ENCODE measurements at regions not wholly inside any gene's neighbourhood (a gene's known extent, or its start where the extent isn't known, plus 50 kb on each side); places are given as distances from the start of the nearest gene placed in this dataset.
"Not testable (repeated sequence)": the region's sequence is repeated elsewhere in the genome, so short reads cannot be mapped to it uniquely, and the experiment has no call there.

GRCh38 chr7:113292105-113292504 lies 173.8 kb upstream of the SMIM30 start:
- no peak for DNase-seq

- DNase-seq, result no peak
These were observed 172.7 kb upstream of the SMIM30 start for GRCh38 chr7:113291058-113291457.

GRCh38 chr7:113289140-113289740 lies 170.9 kb upstream of the SMIM30 start:
- no peak for DNase-seq

GRCh38 chr7:113285411-113285810 lies 167.1 kb upstream of the SMIM30 start:
- DNase-seq, result no peak

GRCh38 chr7:113283861-113284260 lies 165.5 kb upstream of the SMIM30 start:
- DNase-seq, result no peak

- DNase-seq, result no peak
These were observed 164.5 kb upstream of the SMIM30 start for GRCh38 chr7:113282875-113283274.

- no peak for DNase-seq
These were observed 162.9 kb upstream of the SMIM30 start for GRCh38 chr7:113281223-113281622.

- DNase-seq, result no peak
These were observed 160.9 kb upstream of the SMIM30 start for GRCh38 chr7:113279256-113279655.

GRCh38 chr7:113270790-113271189 lies 152.4 kb upstream of the SMIM30 start:
- no peak for DNase-seq

- not testable (repeated sequence) for DNase-seq
These were observed 151.2 kb upstream of the SMIM30 start for GRCh38 chr7:113269592-113269991.

- no peak for DNase-seq
These were observed 150.4 kb upstream of the SMIM30 start for GRCh38 chr7:113268757-113269156.

GRCh38 chr7:113267885-113268284 lies 149.5 kb upstream of the SMIM30 start:
- no peak for DNase-seq

- no peak for DNase-seq
These were observed 148.9 kb upstream of the SMIM30 start for GRCh38 chr7:113267271-113267670.

GRCh38 chr7:113263749-113264148 lies 145.4 kb upstream of the SMIM30 start:
- no peak for DNase-seq

- not testable (repeated sequence) for DNase-seq
These were observed 144.9 kb upstream of the SMIM30 start for GRCh38 chr7:113263215-113263742.

GRCh38 chr7:113256883-113257531 lies 138.7 kb upstream of the SMIM30 start:
- no peak for DNase-seq

GRCh38 chr7:113247198-113247597 lies 128.8 kb upstream of the SMIM30 start:
- no peak for DNase-seq

GRCh38 chr7:113246738-113247137 lies 128.4 kb upstream of the SMIM30 start:
- no peak for DNase-seq

- no peak for DNase-seq
These were observed 114.5 kb upstream of the SMIM30 start for GRCh38 chr7:113232885-113233284.

GRCh38 chr7:113230691-113231090 lies 112.3 kb upstream of the SMIM30 start:
- no peak for DNase-seq

- no peak for DNase-seq
These were observed 99.0 kb upstream of the SMIM30 start for GRCh38 chr7:113217314-113217713.

GRCh38 chr7:113216038-113216437 lies 97.7 kb upstream of the SMIM30 start:
- DNase-seq, result no peak

- DNase-seq, result no peak
These were observed 91.3 kb upstream of the SMIM30 start for GRCh38 chr7:113209449-113210203.

GRCh38 chr7:113207931-113208330 lies 89.6 kb upstream of the SMIM30 start:
- DNase-seq, result no peak
